SU-DHL-6 (cell line): ENCODE measurements at regions not wholly inside any gene's neighbourhood (a gene's known extent, or its start where the extent isn't known, plus 50 kb on each side); places are given as distances from the start of the nearest gene placed in this dataset.
"Not testable (repeated sequence)": the region's sequence is repeated elsewhere in the genome, so short reads cannot be mapped to it uniquely, and the experiment has no call there.

Experiments
- EZH2phosphoT487 ChIP-seq: fragments of 200-600 bp; sonication (generic), shearing (Covaris generic); conservative IDR thresholded peaks from 2 replicates; pipeline ENCODE4 v1.6.1; 2018; ENCODE audit warnings: mild to moderate bottlenecking, antibody characterized with exemption, low read length, moderate library complexity, mixed read lengths
- TF ChIP-seq, protein P1 (sequence below): fragments of 200-600 bp; sonication (generic); IDR thresholded peaks from one replicate; pipeline ENCODE4 v1.5.1; 2017; ENCODE audit warnings: antibody characterized with exemption, mild to moderate bottlenecking, low read length, moderate library complexity; ENCODE audit not compliant: insufficient read depth, poor library complexity, severe bottlenecking

DNA sequence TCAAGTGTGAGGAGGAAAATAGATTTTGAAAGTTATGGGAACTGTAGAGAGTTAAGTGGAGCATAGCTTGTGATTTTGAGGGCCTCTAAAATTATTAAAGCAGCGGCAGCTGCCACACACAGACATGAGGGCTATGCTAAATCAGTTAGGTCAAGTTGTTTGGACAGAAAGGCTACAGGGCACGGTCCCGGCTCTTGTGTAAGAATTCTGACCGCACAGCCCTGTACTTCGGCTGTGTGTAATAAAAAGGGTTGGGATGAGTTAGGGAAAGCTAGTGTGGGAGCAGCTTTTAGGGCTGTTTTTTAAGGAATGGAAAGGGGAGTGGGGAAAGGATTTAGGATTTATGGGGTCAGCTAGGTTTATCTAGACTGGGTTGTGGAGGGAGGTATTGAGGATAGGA lies 79.6 kb upstream of the KIF5B start:
- TF ChIP-seq, protein P1, sequence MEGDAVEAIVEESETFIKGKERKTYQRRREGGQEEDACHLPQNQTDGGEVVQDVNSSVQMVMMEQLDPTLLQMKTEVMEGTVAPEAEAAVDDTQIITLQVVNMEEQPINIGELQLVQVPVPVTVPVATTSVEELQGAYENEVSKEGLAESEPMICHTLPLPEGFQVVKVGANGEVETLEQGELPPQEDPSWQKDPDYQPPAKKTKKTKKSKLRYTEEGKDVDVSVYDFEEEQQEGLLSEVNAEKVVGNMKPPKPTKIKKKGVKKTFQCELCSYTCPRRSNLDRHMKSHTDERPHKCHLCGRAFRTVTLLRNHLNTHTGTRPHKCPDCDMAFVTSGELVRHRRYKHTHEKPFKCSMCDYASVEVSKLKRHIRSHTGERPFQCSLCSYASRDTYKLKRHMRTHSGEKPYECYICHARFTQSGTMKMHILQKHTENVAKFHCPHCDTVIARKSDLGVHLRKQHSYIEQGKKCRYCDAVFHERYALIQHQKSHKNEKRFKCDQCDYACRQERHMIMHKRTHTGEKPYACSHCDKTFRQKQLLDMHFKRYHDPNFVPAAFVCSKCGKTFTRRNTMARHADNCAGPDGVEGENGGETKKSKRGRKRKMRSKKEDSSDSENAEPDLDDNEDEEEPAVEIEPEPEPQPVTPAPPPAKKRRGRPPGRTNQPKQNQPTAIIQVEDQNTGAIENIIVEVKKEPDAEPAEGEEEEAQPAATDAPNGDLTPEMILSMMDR = not testable (repeated sequence)
- TF ChIP-seq EZH2phosphoT487 = not testable (repeated sequence)
